NOMO-1 treated with DMSO at 0.1 percent for 48 hours (cell line): ENCODE measurements at regions not wholly inside any gene's neighbourhood (a gene's known extent, or its start where the extent isn't known, plus 50 kb on each side); places are given as distances from the start of the nearest gene placed in this dataset.

Experiments used
- DNase-seq: peaks from one replicate; lab custom pipeline; 2025; ENCODE audit not compliant: unreplicated experiment; lab: John Stamatoyannopoulos, UW

DNA sequence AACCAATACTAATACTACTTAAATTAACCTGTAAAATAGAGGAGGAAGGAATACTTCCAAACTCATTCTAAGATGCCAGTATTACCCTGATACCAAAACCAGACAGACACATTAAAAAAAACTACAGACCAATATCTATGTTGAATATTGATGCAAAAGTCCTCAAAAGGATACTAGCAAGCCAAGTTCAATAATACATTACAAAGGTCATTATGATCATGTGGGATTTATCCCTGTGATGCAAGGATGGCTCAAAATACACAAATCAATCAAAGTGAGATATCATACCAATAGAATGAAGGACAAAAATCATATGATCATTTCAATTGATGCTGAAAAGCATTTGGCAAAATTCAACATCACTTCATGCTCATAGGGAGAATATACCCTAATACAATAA is 97.2 kb upstream of the ATXN7L3B start:
- DNase-seq = no peak

DNA sequence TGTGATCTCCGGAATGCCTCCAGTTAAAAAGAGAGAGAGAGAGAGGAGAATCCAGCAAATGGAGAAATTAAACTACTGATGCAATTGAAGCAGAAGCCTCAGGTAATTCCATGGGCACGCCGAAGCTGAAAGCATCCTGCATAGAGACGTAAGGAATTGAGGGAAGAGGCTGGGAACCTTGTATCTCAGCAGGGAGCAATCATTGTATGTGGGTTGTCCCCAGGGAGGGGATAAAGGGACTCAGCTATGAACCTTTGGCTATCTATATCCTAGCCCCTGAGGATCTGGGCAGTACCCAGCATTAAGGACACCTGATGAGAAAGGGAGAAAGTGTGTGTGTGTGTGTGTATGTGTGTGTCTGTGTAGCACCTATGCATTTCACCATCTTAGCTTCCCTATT is 95.8 kb upstream of the ATXN7L3B start:
- no peak for DNase-seq

DNA sequence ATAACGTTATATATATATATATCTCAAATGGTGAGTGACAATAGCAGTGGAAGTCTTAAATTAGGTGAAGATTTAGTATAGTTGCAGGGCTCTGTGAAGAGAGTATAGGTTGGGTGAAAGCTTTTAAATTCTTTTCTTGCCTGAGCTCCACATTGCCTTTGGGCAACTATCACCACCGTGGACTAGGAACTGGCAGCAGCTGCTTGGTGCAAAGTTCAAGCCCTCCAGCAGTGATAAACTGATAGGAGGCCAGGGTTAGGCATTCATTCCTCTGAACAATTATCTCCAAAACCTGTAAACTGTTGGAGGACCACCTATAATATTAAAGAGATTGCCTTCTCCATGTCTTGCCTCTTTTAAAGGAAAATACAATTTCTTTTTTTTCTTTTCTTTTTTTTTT is 91.2 kb upstream of the ATXN7L3B start:
- no peak for DNase-seq

DNA sequence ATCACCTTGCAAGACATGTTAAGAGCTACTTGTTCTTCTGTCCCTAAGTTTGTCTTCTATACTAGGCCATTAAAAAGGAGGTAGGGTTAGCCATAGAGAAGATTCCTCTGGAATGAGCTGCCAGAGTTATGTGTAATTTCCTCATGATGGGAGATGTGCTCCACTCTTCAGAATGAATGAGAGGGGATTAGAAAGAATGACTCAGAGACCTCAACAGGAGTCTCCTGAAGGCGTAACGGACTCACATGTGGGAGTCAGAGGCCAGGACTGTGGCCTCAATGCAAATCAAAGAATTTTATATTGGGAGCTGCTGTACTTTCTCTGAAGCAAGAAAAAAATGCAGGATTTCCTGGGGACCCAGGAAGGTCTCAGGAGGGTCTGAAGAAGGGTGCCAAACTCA is 87.8 kb upstream of the ATXN7L3B start:
- no peak for DNase-seq

DNA sequence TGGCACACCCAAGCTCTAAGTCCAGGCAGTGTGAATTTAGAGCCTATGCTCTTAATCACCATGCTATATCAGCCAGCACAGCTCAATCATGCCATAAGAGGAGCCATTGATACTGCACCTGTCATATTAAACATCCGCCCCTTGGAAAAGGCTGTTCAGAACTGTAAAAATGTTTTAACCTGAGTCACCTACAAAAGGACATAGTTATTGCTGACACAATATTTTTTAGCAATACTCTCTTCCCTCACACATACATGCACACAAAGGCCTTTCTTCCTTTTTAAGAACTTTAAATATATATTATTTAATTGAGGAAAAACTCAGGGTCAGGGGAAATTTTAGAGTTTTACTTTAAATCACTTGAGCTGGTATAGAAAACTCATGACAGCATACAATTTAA is 83.5 kb upstream of the ATXN7L3B start:
- DNase-seq = no peak

DNA sequence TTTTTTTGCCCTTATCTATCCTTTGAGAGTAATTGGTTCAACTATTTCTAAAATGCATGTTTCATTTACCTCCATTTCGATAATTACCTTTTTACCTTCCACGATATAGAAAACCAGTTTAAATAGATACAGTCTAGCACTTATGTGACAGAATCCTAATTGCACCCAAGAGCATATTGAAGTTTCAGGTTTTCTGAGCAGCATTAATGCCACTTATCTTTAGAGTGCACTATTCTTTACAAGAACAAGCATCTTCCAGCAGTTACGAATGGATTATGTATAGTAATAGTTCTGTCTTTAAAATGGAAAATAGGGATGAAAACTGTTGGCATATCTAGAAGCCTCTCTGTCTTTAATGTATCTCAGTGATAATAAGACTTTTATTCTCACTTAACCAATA is 82.2 kb upstream of the ATXN7L3B start:
- DNase-seq = no peak

DNA sequence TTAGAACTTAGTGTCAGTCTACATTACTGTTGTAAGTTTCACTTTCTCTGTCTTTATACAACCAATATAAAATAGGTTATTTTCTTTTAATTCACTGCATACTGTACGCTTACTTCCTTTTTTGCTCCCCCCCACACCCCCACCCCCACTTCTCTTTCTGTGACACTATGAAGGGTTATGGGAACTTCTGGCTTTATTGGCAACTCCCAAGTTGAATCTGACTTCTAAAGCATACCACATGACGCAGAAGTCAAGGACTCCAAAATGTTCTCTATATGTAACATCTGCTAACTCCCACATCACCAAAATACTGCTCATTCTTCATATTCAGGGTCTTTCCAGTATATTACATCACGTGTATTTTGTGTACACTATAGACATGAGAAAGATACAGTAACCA is 81.2 kb upstream of the ATXN7L3B start:
- no peak for DNase-seq

DNA sequence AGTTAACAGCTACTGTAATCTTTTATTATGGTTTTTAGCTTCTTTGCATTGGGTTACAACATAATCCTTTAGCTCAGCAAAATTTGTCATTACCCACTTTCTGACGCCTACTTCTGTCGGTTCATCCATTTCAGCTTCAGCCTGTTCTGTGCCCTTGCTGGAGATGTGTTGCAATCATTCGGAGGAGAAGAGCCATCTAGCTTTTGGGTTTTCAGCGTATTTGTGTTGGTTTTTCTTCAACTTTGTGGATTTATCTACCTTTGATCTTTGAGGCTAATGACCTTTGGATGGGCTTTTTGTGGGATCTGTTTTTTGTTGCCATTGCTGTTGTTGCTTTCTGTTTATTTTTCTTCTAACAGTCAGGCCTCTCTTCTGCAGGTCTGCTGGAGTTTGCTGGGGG is 69.2 kb upstream of the ATXN7L3B start:
- DNase-seq = no peak

DNA sequence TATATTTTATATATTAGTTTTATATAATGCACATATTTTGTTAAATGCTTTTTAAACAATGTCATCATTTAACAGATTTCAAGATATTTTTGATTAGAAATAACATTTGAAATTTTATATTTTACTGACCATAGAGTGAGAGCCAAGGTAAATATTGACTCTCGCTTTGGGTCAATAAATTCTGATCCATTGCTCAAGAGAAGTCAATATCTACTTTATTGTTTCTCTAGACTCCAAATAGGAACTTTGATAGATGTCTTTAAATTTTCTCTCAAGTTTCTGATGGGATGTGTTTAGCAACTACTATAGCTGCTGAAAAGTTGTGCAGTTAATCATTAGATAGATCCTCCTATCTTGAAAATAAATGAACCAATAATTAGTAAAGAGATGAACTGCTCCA is 61.4 kb upstream of the ATXN7L3B start:
- DNase-seq = no peak

DNA sequence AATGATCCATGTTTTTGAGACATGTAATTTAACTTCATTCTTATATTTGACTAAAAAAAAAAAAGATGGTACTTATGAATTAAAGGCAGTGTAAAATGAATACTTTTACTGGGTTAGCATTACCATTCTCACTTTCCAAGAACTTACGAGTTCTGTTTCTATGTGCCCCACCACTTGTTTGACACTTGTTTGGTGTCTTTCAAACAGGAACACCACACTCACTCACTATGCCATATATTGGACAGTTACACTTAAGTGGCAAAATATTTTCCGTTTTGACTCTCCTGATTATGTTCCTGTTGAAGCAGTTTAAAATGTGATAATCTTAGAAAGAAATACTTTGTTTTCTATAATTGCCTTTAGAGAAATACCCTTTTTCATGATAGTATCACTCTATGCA is 56.6 kb upstream of the ATXN7L3B start:
- no peak for DNase-seq

DNA sequence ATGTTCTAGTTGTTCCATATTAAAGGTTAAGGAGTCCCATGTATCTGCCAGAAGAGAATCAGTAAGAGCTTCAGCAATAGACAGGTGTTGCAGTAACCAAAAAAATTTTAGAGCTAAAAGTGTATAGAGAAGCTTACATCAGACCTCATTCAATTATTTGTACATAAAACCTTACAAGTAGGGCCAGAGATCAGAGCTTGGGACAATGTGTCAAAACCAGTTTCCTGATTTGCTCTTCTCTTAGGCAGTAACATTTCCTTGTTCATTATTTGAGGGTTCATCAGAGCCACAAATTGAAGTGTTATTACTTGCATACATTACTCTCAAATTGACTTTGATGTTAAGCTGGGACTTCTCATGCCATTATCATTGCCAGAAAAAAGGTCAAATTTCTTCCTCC is 55.5 kb upstream of the ATXN7L3B start:
- no peak for DNase-seq

DNA sequence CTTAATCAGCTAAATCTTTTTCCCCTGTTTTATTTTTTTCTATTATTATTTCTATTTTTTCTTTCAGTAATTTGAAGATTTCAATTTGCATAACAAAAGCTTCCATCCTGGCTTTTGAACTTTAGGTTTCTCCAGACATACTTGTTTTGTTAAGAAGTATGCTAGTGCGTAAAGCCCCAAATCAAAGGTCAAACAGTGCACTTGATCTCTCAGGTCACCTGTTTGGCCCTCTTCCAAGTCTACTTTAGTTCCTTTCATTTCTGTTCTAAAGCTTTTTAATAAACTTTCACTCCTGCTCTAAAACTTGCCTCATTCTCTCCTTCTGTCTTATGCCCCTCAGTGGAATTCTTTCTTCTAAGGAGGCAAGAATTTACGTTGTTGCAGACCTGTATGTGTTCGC is 54.6 kb upstream of the ATXN7L3B start:
- no peak for DNase-seq
